ENCODE measurements at regions not wholly inside any gene's neighbourhood (a gene's known extent, or its start where the extent isn't known, plus 50 kb on each side); places are given as distances from the start of the nearest gene placed in this dataset.

- TF ChIP-seq CTCF (IDR thresholded peaks at IDR 0.05; ENCODE audit: low read depth, low read length): no peak
- TF ChIP-seq POLR2A (IDR thresholded peaks at IDR 0.05; ENCODE audit: extremely low read depth, insufficient read length): no peak
- no peak for TF ChIP-seq MYC (IDR thresholded peaks at IDR 0.05; ENCODE audit: low read depth, low read length)
Observed at GRCh38 chr10:131646551-131647525, 254.0 kb upstream of the PPP2R2D start.

Measured in NB4 (cell line).